ENCODE measurements at regions not wholly inside any gene's neighbourhood (a gene's known extent, or its start where the extent isn't known, plus 50 kb on each side); places are given as distances from the start of the nearest gene placed in this dataset.

- no peak overlapping the region for H3K18ac ChIP-seq (ENCODE audit: low read depth in 1 of 2, low read length in 2 of 2)
- H2BK12ac ChIP-seq (ENCODE audit: low read length in 2 of 2) = no peak overlapping the region
- no peak overlapping the region for H4K91ac ChIP-seq (ENCODE audit: low read length)
- H2AK5ac ChIP-seq (ENCODE audit: low read length, severe bottlenecking) = no peak overlapping the region
- no peak overlapping the region for H3K14ac ChIP-seq (ENCODE audit: low read length in 2 of 2)
- H3K9me3 ChIP-seq (ENCODE audit: control insufficient read depth, low read length) = no peaks in the 10 kb centered on the region
- H3K4me1 ChIP-seq (ENCODE audit: control insufficient read depth, insufficient read depth, low read depth, low read length) = no peaks in the 10 kb centered on the region
- H2BK15ac ChIP-seq (ENCODE audit: low read depth, poor library complexity, severe bottlenecking) = no peak overlapping the region
- H3K79me1 ChIP-seq (replicated peaks; ENCODE audit: low read length, poor library complexity, severe bottlenecking) = no peaks in the 10 kb centered on the region
- no peak overlapping the region for H3K4me2 ChIP-seq (ENCODE audit: low read length, poor library complexity, severe bottlenecking)
- H2BK5ac ChIP-seq (ENCODE audit: low read depth, low read length, poor library complexity, severe bottlenecking) = no peak overlapping the region
- H3K27me3 ChIP-seq (ENCODE audit: control insufficient read depth in 1 of 2, insufficient read depth in 1 of 2, low read length in 2 of 2) = no peaks in the 10 kb centered on the region
- no peak overlapping the region for H3K27ac ChIP-seq (ENCODE audit: low read length, poor library complexity, severe bottlenecking)
- H2BK120ac ChIP-seq (ENCODE audit: low read depth, low read length) = no peak overlapping the region
- no peak overlapping the region for H4K8ac ChIP-seq (ENCODE audit: low read length)
- H3K4ac ChIP-seq (ENCODE audit: low read depth in 1 of 2, low read length in 2 of 2) = no peak overlapping the region
- no peak overlapping the region for H3K9ac ChIP-seq (ENCODE audit: low read length)
- no peak overlapping the region for H2AFZ ChIP-seq (ENCODE audit: low read depth, low read length)
- peak; percentile 91 for DNase-seq
- H3K23ac ChIP-seq (ENCODE audit: low read length in 2 of 2) = no peak overlapping the region
- H3K36me3 ChIP-seq (ENCODE audit: control insufficient read depth in 1 of 2, insufficient read depth in 2 of 2, low read depth in 1 of 2, low read length in 2 of 2) = no peaks in the 10 kb centered on the region
- H3K4me3 ChIP-seq (ENCODE audit: insufficient read depth in 1 of 2, low read depth in 1 of 2, low read length in 2 of 2) = no peak overlapping the region
These were observed 175.0 kb upstream of the MCTP2 start for GRCh38 chr15:94056314-94056713.

DNA sequence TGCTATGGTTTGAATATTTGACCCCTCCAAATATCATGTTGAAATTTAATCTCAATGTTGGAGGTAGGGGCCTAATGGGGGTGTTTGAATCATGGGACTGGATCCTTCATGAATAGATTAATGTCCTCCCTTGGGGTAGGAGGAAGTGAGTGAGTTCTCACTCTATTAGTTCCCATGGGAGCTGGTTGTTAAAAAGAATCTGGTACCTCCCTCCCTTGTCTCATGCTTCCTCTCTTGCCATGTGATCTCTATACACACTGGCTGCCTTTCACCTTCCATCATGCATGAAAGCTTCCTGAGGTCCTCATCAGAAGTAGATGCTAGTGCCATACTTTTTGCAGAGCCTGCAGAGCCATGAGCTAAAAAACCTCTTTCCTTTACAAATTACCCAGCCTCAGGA lies 177.7 kb upstream of the MCTP2 start:
- H3K4me2 ChIP-seq (ENCODE audit: low read length, poor library complexity, severe bottlenecking) = no peak overlapping the region
- H2BK12ac ChIP-seq (ENCODE audit: low read length in 2 of 2) = no peak overlapping the region
- H3K9ac ChIP-seq (ENCODE audit: low read length) = no peak overlapping the region
- H3K4me3 ChIP-seq (ENCODE audit: insufficient read depth in 1 of 2, low read depth in 1 of 2, low read length in 2 of 2) = no peak overlapping the region
- no peak overlapping the region for H2BK120ac ChIP-seq (ENCODE audit: low read depth, low read length)
- no peak overlapping the region for H2AK5ac ChIP-seq (ENCODE audit: low read length, severe bottlenecking)
- no peaks in the 10 kb centered on the region for H3K27me3 ChIP-seq (ENCODE audit: control insufficient read depth in 1 of 2, insufficient read depth in 1 of 2, low read length in 2 of 2)
- H3K36me3 ChIP-seq (ENCODE audit: control insufficient read depth in 1 of 2, insufficient read depth in 2 of 2, low read depth in 1 of 2, low read length in 2 of 2) = no peaks in the 10 kb centered on the region
- H2BK5ac ChIP-seq (ENCODE audit: low read depth, low read length, poor library complexity, severe bottlenecking) = no peak overlapping the region
- no peak overlapping the region for H2AFZ ChIP-seq (ENCODE audit: low read depth, low read length)
- no peak overlapping the region for H3K23ac ChIP-seq (ENCODE audit: low read length in 2 of 2)
- no peak overlapping the region for H3K27ac ChIP-seq (ENCODE audit: low read length, poor library complexity, severe bottlenecking)
- no peak overlapping the region for H4K91ac ChIP-seq (ENCODE audit: low read length)
- no peak overlapping the region for H3K14ac ChIP-seq (ENCODE audit: low read length in 2 of 2)
- no peak for DNase-seq
- no peaks in the 10 kb centered on the region for H3K4me1 ChIP-seq (ENCODE audit: control insufficient read depth, insufficient read depth, low read depth, low read length)
- H3K18ac ChIP-seq (ENCODE audit: low read depth in 1 of 2, low read length in 2 of 2) = no peak overlapping the region
- no peak overlapping the region for H3K4ac ChIP-seq (ENCODE audit: low read depth in 1 of 2, low read length in 2 of 2)
- no peaks in the 10 kb centered on the region for H3K79me1 ChIP-seq (replicated peaks; ENCODE audit: low read length, poor library complexity, severe bottlenecking)
- H3K9me3 ChIP-seq (ENCODE audit: control insufficient read depth, low read length) = no peaks in the 10 kb centered on the region
- no peak overlapping the region for H4K8ac ChIP-seq (ENCODE audit: low read length)
- H2BK15ac ChIP-seq (ENCODE audit: low read depth, poor library complexity, severe bottlenecking) = no peak overlapping the region

- Histone ChIP-seq H2BK12ac (ENCODE audit: low read length in 2 of 2) (no peak overlapping the region), H3K14ac (ENCODE audit: low read length in 2 of 2) (no peak overlapping the region), H3K4me3 (ENCODE audit: insufficient read depth in 1 of 2, low read depth in 1 of 2, low read length in 2 of 2) (no peak overlapping the region), H3K23ac (ENCODE audit: low read length in 2 of 2) (no peak overlapping the region), H3K79me1 (replicated peaks; ENCODE audit: low read length, poor library complexity, severe bottlenecking) (no peaks in the 10 kb centered on the region), H3K4me1 (ENCODE audit: control insufficient read depth, insufficient read depth, low read depth, low read length) (no peaks in the 10 kb centered on the region), H3K18ac (ENCODE audit: low read depth in 1 of 2, low read length in 2 of 2) (no peak overlapping the region), H3K4ac (ENCODE audit: low read depth in 1 of 2, low read length in 2 of 2) (no peak overlapping the region), H4K91ac (ENCODE audit: low read length) (no peak overlapping the region), H3K27me3 (ENCODE audit: control insufficient read depth in 1 of 2, insufficient read depth in 1 of 2, low read length in 2 of 2) (no peaks in the 10 kb centered on the region), H3K9ac (ENCODE audit: low read length) (no peak overlapping the region), H3K27ac (ENCODE audit: low read length, poor library complexity, severe bottlenecking) (no peak overlapping the region), H2BK15ac (ENCODE audit: low read depth, poor library complexity, severe bottlenecking) (no peak overlapping the region), H2AFZ (ENCODE audit: low read depth, low read length) (no peak overlapping the region), H4K8ac (ENCODE audit: low read length) (no peak overlapping the region), H3K4me2 (ENCODE audit: low read length, poor library complexity, severe bottlenecking) (no peak overlapping the region), H3K9me3 (ENCODE audit: control insufficient read depth, low read length) (no peaks in the 10 kb centered on the region), H2BK5ac (ENCODE audit: low read depth, low read length, poor library complexity, severe bottlenecking) (no peak overlapping the region), H2BK120ac (ENCODE audit: low read depth, low read length) (no peak overlapping the region), H2AK5ac (ENCODE audit: low read length, severe bottlenecking) (no peak overlapping the region), H3K36me3 (ENCODE audit: control insufficient read depth in 1 of 2, insufficient read depth in 2 of 2, low read depth in 1 of 2, low read length in 2 of 2) (no peaks in the 10 kb centered on the region)
- DNase-seq = no peak
- 88% methylated on average over 2 of the region's 2 CpGs for WGBS
These were observed 178.7 kb upstream of the MCTP2 start for GRCh38 chr15:94052711-94053110.

GRCh38 chr15:94047566-94047965 lies 183.8 kb upstream of the MCTP2 start:
- no peak overlapping the region for H2BK15ac ChIP-seq (ENCODE audit: low read depth, poor library complexity, severe bottlenecking)
- H3K14ac ChIP-seq (ENCODE audit: low read length in 2 of 2) = no peak overlapping the region
- no peak overlapping the region for H3K4me2 ChIP-seq (ENCODE audit: low read length, poor library complexity, severe bottlenecking)
- no peak overlapping the region for H2AFZ ChIP-seq (ENCODE audit: low read depth, low read length)
- H3K79me1 ChIP-seq (replicated peaks; ENCODE audit: low read length, poor library complexity, severe bottlenecking) = no peaks in the 10 kb centered on the region
- no peak overlapping the region for H2BK5ac ChIP-seq (ENCODE audit: low read depth, low read length, poor library complexity, severe bottlenecking)
- no peak overlapping the region for H2BK12ac ChIP-seq (ENCODE audit: low read length in 2 of 2)
- no peak overlapping the region for H3K27ac ChIP-seq (ENCODE audit: low read length, poor library complexity, severe bottlenecking)
- H4K8ac ChIP-seq (ENCODE audit: low read length) = no peak overlapping the region
- 63% methylated on average over 2 of the region's 2 CpGs for WGBS
- H4K91ac ChIP-seq (ENCODE audit: low read length) = no peak overlapping the region
- peak overlapping the region in 1 of 2 experiments; percentile 16 for H3K18ac ChIP-seq (ENCODE audit: low read depth in 1 of 2, low read length in 2 of 2)
- no peaks in the 10 kb centered on the region for H3K27me3 ChIP-seq (ENCODE audit: control insufficient read depth in 1 of 2, insufficient read depth in 1 of 2, low read length in 2 of 2)
- H2AK5ac ChIP-seq (ENCODE audit: low read length, severe bottlenecking) = no peak overlapping the region
- H3K23ac ChIP-seq (ENCODE audit: low read length in 2 of 2) = no peak overlapping the region
- DNase-seq = peak; percentile 33
- H3K36me3 ChIP-seq (ENCODE audit: control insufficient read depth in 1 of 2, insufficient read depth in 2 of 2, low read depth in 1 of 2, low read length in 2 of 2) = no peaks in the 10 kb centered on the region
- no peak overlapping the region for H2BK120ac ChIP-seq (ENCODE audit: low read depth, low read length)
- H3K4me1 ChIP-seq (ENCODE audit: control insufficient read depth, insufficient read depth, low read depth, low read length) = no peaks in the 10 kb centered on the region
- H3K9ac ChIP-seq (ENCODE audit: low read length) = no peak overlapping the region
- no peak overlapping the region for H3K4ac ChIP-seq (ENCODE audit: low read depth in 1 of 2, low read length in 2 of 2)
- H3K9me3 ChIP-seq (ENCODE audit: control insufficient read depth, low read length) = no peaks in the 10 kb centered on the region
- no peak overlapping the region for H3K4me3 ChIP-seq (ENCODE audit: insufficient read depth in 1 of 2, low read depth in 1 of 2, low read length in 2 of 2)
